Panc1 (cell line): ENCODE measurements at regions not wholly inside any gene's neighbourhood (a gene's known extent, or its start where the extent isn't known, plus 50 kb on each side); places are given as distances from the start of the nearest gene placed in this dataset.

Experiments used
- CTCF ChIP-seq: fragments of 450-650 bp; IDR thresholded peaks from 2 replicates; pipeline ENCODE4 v1.5.1; 2017; ENCODE audit warnings: mild to moderate bottlenecking
- TCF7L2 ChIP-seq: IDR thresholded peaks from 2 replicates; pipeline ENCODE4 v1.6.1; 2011; ENCODE audit warnings: mild to moderate bottlenecking, low read depth, low read length, inconsistent platforms

- TF ChIP-seq CTCF (no peak), TCF7L2 (no peak)
Measured at GRCh38 chr2:52314231-52314630, 1282.3 kb upstream of the NRXN1 start.
